CD8-positive, alpha-beta memory T cell (primary cell): ENCODE measurements at regions not wholly inside any gene's neighbourhood (a gene's known extent, or its start where the extent isn't known, plus 50 kb on each side); places are given as distances from the start of the nearest gene placed in this dataset.
A peak's percentile ranks its signal among the peaks of the same experiment; 100 is the strongest.
"Not testable (repeated sequence)": the region's sequence is repeated elsewhere in the genome, so short reads cannot be mapped to it uniquely, and the experiment has no call there.

Experiments used
- CTCF ChIA-PET: fragments of 350-600 bp; sonication (Branson Sonifier 250); formaldehyde crosslinking; loops from one replicate; lab custom pipeline; 2021; ENCODE audit warnings: antibody characterized with exemption; lab: Charles Lee
- POLR2A ChIA-PET: fragments of 350-600 bp; sonication (Branson Sonifier 250); formaldehyde crosslinking; loops from one replicate; lab custom pipeline; 2021; ENCODE audit warnings: antibody characterized with exemption; lab: Charles Lee
- DNase-seq, 5 donors: peaks; one replicate each; pipeline versions ENCODE4 v3.0.0 to v3.0.0-alpha.2; 2020 to 2022; ENCODE audit warnings: mixed read lengths in 1 of 5
- H3K27ac ChIP-seq: one replicate; pipeline ENCODE4 v1.7.0; 2013; ENCODE audit warnings: low read depth, mild to moderate bottlenecking, low read length, moderate library complexity
- H3K27me3 ChIP-seq: 2 replicates; pipeline ENCODE4 v1.7.0; 2013; ENCODE audit warnings: low read length, mild to moderate bottlenecking; ENCODE audit not compliant: insufficient read depth, poor library complexity, severe bottlenecking
- H3K36me3 ChIP-seq: 2 replicates; pipeline ENCODE4 v1.7.0; 2013; ENCODE audit warnings: mild to moderate bottlenecking, low read length, moderate library complexity; ENCODE audit not compliant: insufficient read depth
- H3K4me1 ChIP-seq: 2 replicates; pipeline ENCODE4 v1.7.0; 2013; ENCODE audit warnings: mild to moderate bottlenecking, low read length, moderate library complexity; ENCODE audit not compliant: insufficient read depth
- H3K4me3 ChIP-seq: 2 replicates; pipeline ENCODE4 v1.7.0; 2013; ENCODE audit warnings: mild to moderate bottlenecking, low read length
- H3K9me3 ChIP-seq: 2 replicates; pipeline ENCODE4 v1.7.0; 2013; ENCODE audit warnings: mild to moderate bottlenecking, low read length
- H3K27ac Mint-ChIP-seq, 8 donors: one replicate each; pipeline ENCODE4 v1.8.0; 2020 to 2021; ENCODE audit warnings: mixed read lengths in 8 of 8, mild to moderate bottlenecking in 6 of 8, inconsistent platforms in 3 of 8, moderate library complexity in 3 of 8
- H3K27me3 Mint-ChIP-seq, 2 donors: one replicate each; pipeline ENCODE4 v1.8.0; 2020 to 2021; ENCODE audit warnings: mixed read lengths in 2 of 2, mild to moderate bottlenecking in 1 of 2, moderate library complexity in 1 of 2
- H3K36me3 Mint-ChIP-seq, 3 donors: one replicate each; pipeline ENCODE4 v1.8.0; 2020 to 2021; ENCODE audit warnings: mixed read lengths in 3 of 3, inconsistent platforms in 1 of 3, mild to moderate bottlenecking in 1 of 3
- H3K4me1 Mint-ChIP-seq, 3 donors: one replicate each; pipeline ENCODE4 v1.8.0; 2020 to 2021; ENCODE audit warnings: mixed read lengths in 3 of 3, inconsistent platforms in 1 of 3, mild to moderate bottlenecking in 1 of 3
- H3K4me3 Mint-ChIP-seq, 7 donors: one replicate each; pipeline ENCODE4 v1.8.0; 2020 to 2021; ENCODE audit warnings: mixed read lengths in 7 of 7, mild to moderate bottlenecking in 6 of 7, moderate library complexity in 4 of 7, inconsistent platforms in 2 of 7
- H3K9me3 Mint-ChIP-seq, 5 donors: one replicate each; pipeline ENCODE4 v1.8.0; 2020 to 2022; ENCODE audit warnings: mixed read lengths in 5 of 5, mild to moderate bottlenecking in 3 of 5, moderate library complexity in 2 of 5, inconsistent platforms in 1 of 5

DNA sequence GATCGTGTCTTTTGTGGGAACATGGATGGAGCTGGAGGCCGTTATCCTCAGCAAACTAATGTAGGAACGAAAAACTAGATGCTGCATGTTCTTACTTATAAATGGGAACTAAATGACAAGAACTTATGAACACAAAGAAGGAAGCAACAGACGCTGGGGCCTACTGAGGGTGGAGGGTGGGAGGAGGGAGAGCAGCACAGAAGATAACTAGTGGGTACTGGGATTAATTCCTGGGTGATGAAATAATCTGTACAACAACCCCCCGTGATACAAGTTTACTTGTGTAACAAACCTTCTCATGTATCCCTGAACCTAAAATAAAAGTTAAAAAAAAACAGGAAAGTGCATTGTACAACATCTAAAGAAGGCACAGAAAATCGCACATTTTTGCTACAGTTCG lies 59.0 kb upstream of the TMEM170B start:
- Histone ChIP-seq H3K36me3 (no peaks in the 10 kb centered on the region), H3K4me3 (no peak overlapping the region), H3K9me3 (no peaks in the 10 kb centered on the region), H3K4me1 (no peaks in the 10 kb centered on the region), H3K27ac (no peak overlapping the region), H3K27me3 (no peaks in the 10 kb centered on the region)
- Mint-ChIP-seq H3K4me3 (no peak overlapping the region), H3K27me3 (peaks cover 8 to 20% of the 10 kb centered on the region in 2 donors), H3K36me3 (no peaks in the 10 kb centered on the region), H3K9me3 (peaks cover 0 to 2% (median 0%) of the 10 kb centered on the region in 5 donors), H3K4me1 (no peaks in the 10 kb centered on the region), H3K27ac (no peak overlapping the region)
- ChIA-PET CTCF (interaction anchor here (2.4 kb wide), 1 partner anchor 17 kb away, joined by 13 read pairs; no protein-coding TSS in a partner anchor), POLR2A (no interaction called here)
- no peak for DNase-seq

DNA sequence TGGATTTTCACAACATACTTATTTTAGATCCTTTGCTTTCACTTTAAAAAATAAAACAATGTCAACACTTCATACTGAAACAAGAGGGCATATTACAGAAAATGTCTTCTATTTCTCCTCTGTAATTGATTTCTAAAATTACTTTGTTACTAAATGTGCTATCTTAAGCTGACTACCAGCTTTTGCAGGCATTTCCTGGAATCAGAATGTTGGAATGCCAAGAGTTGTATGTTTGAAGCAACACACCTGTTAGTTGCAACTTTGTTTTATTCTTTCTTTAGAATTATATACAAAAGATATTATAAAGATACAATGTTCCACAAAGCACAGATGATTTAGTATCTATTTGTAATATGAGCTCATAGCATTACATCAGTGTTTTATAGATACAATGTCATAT lies 62.5 kb upstream of the TMEM170B start:
- H3K27me3 Mint-ChIP-seq: peaks cover 8 to 22% of the 10 kb centered on the region in 2 donors

DNA sequence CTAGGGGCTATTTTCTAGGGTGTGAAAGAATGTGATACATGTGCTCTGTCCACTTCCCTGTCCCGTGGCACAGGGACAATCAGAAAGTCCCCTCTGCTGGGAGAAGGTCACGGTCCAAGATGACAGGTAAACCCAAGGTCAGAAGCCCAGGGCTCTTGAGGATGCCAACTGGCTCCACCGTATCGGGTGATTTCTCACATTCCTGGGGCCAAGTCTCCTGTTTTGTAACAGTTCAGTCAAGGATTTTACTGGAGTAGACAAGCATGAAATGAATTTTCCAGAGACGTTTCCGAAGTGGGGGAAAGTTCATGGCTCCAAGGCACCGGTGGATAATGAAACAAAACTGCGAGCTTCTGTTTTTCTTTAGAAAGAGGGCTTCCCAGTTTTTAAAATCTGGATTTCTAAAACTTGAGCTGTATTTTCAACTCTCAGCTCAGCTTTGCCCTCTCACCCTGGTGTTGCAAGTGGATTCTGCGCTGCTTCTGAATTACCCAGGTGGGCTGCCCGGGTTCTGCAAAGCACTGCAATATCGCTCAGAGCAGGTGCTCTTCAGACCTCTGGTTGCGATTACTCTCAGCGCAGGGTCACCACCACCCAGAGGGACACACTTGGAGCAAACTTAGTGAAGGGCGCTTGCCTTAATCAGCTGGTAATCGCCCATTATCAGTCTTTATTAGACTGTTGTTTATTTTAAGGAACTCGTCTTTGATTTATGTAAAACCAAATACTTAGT lies 64.4 kb upstream of the TMEM170B start:
- Mint-ChIP-seq H3K4me1 (no peaks in the 10 kb centered on the region), H3K27ac (peak overlapping the region in 1 of 8 donors; percentile 6), H3K27me3 (peaks cover 9 to 22% of the 10 kb centered on the region in 2 donors), H3K9me3 (no peaks in the 10 kb centered on the region), H3K36me3 (no peaks in the 10 kb centered on the region), H3K4me3 (no peak overlapping the region)
- Histone ChIP-seq H3K9me3 (no peaks in the 10 kb centered on the region), H3K27ac (no peak overlapping the region), H3K4me1 (no peaks in the 10 kb centered on the region), H3K36me3 (no peaks in the 10 kb centered on the region), H3K27me3 (no peaks in the 10 kb centered on the region), H3K4me3 (no peak overlapping the region)
- ChIA-PET CTCF (no interaction called here), POLR2A (no interaction called here)
- DNase-seq: no peak

More for the DNA sequence above, 62.5 kb upstream of the TMEM170B start:
- POLR2A ChIA-PET: interaction anchor here (0.6 kb wide), 1 partner anchor 220 kb away, joined by 3 read pairs; no protein-coding TSS in a partner anchor
- no peaks in the 10 kb centered on the region for H3K36me3 ChIP-seq
- no peak for DNase-seq
- Mint-ChIP-seq H3K4me1 (no peaks in the 10 kb centered on the region), H3K36me3 (no peaks in the 10 kb centered on the region), H3K27ac (no peak overlapping the region), H3K4me3 (no peak overlapping the region), H3K9me3 (peaks cover 0 to 2% (median 0%) of the 10 kb centered on the region in 5 donors)
- H3K4me1 ChIP-seq: no peaks in the 10 kb centered on the region
- no peaks in the 10 kb centered on the region for H3K27me3 ChIP-seq
- H3K9me3 ChIP-seq: no peaks in the 10 kb centered on the region
- CTCF ChIA-PET: interaction anchor here (1.4 kb wide), 1 partner anchor 21 kb away, joined by 4 read pairs; no protein-coding TSS in a partner anchor
- no peak overlapping the region for H3K27ac ChIP-seq
- H3K4me3 ChIP-seq: no peak overlapping the region

DNA sequence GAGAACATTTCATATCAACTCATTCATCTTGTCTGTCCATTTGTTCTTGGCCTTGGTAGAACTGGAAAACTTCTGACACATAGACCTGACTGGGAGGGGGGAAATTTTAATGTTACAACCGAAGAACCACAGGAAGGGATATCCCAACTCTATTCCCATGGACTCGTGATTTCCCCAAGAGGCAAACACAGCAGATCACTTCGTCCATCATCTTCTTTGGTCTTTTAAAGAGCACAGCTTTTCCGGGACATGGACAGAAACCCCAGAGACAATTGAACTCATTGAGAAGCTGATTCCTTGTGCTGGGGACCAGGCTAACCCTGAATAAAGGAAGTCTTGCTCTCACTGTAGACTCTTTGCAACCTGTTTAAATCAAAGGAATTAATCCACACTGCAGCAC lies 66.3 kb upstream of the TMEM170B start:
- no peak overlapping the region for H3K4me3 ChIP-seq
- no peak for DNase-seq
- Mint-ChIP-seq H3K27me3 (peaks cover 7 to 20% of the 10 kb centered on the region in 2 donors), H3K4me1 (no peaks in the 10 kb centered on the region), H3K4me3 (no peak overlapping the region), H3K9me3 (no peaks in the 10 kb centered on the region), H3K27ac (no peak overlapping the region), H3K36me3 (no peaks in the 10 kb centered on the region)
- no peaks in the 10 kb centered on the region for H3K36me3 ChIP-seq
- H3K9me3 ChIP-seq: no peaks in the 10 kb centered on the region
- ChIA-PET CTCF (interaction anchor here (0.9 kb wide), 1 partner anchor 25 kb away, joined by 3 read pairs; no protein-coding TSS in a partner anchor), POLR2A (no interaction called here)
- no peaks in the 10 kb centered on the region for H3K27me3 ChIP-seq
- no peaks in the 10 kb centered on the region for H3K4me1 ChIP-seq
- no peak overlapping the region for H3K27ac ChIP-seq

DNA sequence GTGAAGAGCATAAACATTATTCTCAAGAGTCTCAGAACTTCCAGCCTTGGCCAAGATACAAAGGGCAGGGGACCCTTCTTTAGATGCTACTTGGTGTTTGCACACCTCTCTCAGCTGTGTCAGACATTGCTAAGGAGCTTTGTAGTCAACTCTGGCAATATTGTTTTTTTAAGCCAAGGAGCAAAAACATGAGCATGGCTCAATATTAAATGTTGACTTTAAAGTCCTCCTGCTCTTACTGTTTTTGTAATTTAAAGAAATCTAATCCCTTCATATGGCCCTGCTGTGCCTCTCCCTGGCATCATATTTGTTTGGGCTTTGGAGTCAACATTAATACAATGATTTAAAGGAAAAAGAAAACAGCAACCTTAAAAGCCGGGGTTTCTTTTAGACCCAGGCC lies 67.9 kb upstream of the TMEM170B start:
- CTCF ChIA-PET: no interaction called here

DNA sequence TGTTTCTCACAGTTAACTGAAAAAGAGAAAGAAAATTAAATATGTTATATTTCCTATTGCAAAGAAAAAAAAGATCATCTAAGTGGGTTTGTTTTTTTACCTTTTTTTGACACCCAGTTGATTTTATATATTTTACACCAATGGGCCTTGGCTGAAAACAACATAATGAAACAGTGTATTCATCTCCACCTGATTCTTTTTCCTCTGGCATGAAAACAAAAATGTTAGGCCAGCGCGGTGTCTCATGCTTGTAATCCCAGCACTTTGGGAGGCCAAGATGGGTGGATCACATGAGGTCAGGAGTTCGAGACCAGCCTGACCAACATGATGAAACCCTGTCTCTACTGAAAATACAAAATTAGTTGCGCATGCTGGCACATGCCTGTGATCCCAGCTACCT lies 69.3 kb upstream of the TMEM170B start:
- H3K9me3 ChIP-seq, H3K4me3 Mint-ChIP-seq, POLR2A ChIA-PET, H3K27me3 Mint-ChIP-seq, H3K27ac Mint-ChIP-seq, H3K4me1 Mint-ChIP-seq, H3K27me3 ChIP-seq, H3K27ac ChIP-seq, H3K9me3 Mint-ChIP-seq, H3K36me3 ChIP-seq, H3K36me3 Mint-ChIP-seq, H3K4me3 ChIP-seq, H3K4me1 ChIP-seq, CTCF ChIA-PET, DNase-seq: not testable (repeated sequence)

More for the DNA sequence above, 67.9 kb upstream of the TMEM170B start:
- Mint-ChIP-seq H3K27ac (no peak overlapping the region), H3K36me3 (no peaks in the 10 kb centered on the region), H3K9me3 (no peaks in the 10 kb centered on the region), H3K4me3 (no peak overlapping the region), H3K4me1 (no peaks in the 10 kb centered on the region), H3K27me3 (peaks cover 10 to 12% of the 10 kb centered on the region in 2 donors)
- Histone ChIP-seq H3K9me3 (no peaks in the 10 kb centered on the region), H3K27ac (no peak overlapping the region), H3K4me1 (no peaks in the 10 kb centered on the region), H3K4me3 (no peak overlapping the region), H3K36me3 (no peaks in the 10 kb centered on the region), H3K27me3 (no peaks in the 10 kb centered on the region)
- POLR2A ChIA-PET: no interaction called here
- no peak for DNase-seq

DNA sequence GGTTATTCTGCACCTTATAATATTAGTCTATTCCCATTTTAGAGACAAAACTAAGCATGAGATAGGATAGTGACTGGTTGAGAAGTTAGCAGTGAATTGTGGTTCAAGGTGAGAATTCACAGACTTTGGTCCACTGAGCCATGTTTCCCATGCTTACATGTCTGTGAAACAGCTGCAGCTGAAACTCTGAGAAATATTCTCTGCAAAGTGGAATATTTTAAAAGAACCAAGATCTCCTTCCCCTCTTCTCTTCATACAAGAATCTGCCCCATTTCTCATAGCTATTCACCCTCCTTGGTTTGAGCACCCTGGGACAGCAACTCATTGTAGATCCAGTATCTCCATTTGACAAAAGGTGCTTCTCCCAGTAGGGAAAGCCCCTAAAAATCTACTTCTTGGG lies 70.2 kb upstream of the TMEM170B start:
- H3K4me1 ChIP-seq: no peaks in the 10 kb centered on the region
- ChIA-PET CTCF (no interaction called here), POLR2A (no interaction called here)
- Mint-ChIP-seq H3K9me3 (no peaks in the 10 kb centered on the region), H3K27me3 (peaks cover 4 to 5% of the 10 kb centered on the region in 2 donors), H3K4me1 (no peaks in the 10 kb centered on the region), H3K4me3 (no peak overlapping the region), H3K36me3 (peaks cover 0 to 3% (median 0%) of the 10 kb centered on the region in 3 donors), H3K27ac (no peak overlapping the region)
- H3K27ac ChIP-seq: no peak overlapping the region
- no peak for DNase-seq
- no peaks in the 10 kb centered on the region for H3K27me3 ChIP-seq
- H3K9me3 ChIP-seq: no peaks in the 10 kb centered on the region
- H3K4me3 ChIP-seq: no peak overlapping the region
- H3K36me3 ChIP-seq: no peaks in the 10 kb centered on the region

DNA sequence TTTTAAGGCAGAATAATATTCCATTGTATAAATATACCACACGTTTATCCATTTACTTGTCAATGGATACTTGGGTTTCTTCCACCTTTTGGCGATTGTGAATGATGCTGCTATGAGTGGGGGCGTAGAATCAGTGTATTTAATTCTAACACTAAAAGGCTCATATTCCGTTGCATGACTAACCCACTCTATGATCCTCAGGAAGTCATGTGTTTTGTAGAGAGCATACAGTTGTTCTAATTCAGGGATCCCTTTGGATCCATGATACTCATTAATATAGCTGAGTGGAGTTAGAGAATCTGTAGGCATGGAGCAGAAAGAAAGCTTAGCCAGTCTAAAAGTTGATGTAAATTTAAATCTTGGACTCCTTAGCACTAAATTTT lies 74.2 kb upstream of the TMEM170B start:
- ChIA-PET POLR2A (no interaction called here), CTCF (no interaction called here)
- no peak overlapping the region for H3K4me3 Mint-ChIP-seq
- Histone ChIP-seq H3K36me3 (no peaks in the 10 kb centered on the region), H3K27ac (no peak overlapping the region), H3K4me1 (peaks cover 4% of the 10 kb centered on the region), H3K9me3 (no peaks in the 10 kb centered on the region), H3K27me3 (no peaks in the 10 kb centered on the region), H3K4me3 (no peak overlapping the region)
- H3K27me3 Mint-ChIP-seq: peaks cover 3 to 7% of the 10 kb centered on the region in 2 donors
- H3K27ac Mint-ChIP-seq: no peak overlapping the region
- peaks cover 0 to 3% (median 0%) of the 10 kb centered on the region in 3 donors for H3K36me3 Mint-ChIP-seq
- H3K4me1 Mint-ChIP-seq: peaks cover 9 to 19% (median 19%) of the 10 kb centered on the region in 3 donors
- DNase-seq: no peak
- H3K9me3 Mint-ChIP-seq: no peaks in the 10 kb centered on the region
